Activated naive CD4-positive, alpha-beta T cell treated with anti-CD3 and anti-CD28 coated beads, Interleukin-2, amount 10 ng/mL, durations not matched to agents 7 days and 5 days (primary cell): ENCODE measurements at regions not wholly inside any gene's neighbourhood (a gene's known extent, or its start where the extent isn't known, plus 50 kb on each side); places are given as distances from the start of the nearest gene placed in this dataset.
"Not testable (repeated sequence)": the region's sequence is repeated elsewhere in the genome, so short reads cannot be mapped to it uniquely, and the experiment has no call there.

Experiments
- CTCF ChIA-PET: fragments of 350-600 bp; sonication (Branson Sonifier 250); formaldehyde crosslinking; loops from one replicate; lab custom pipeline; 2021; ENCODE audit warnings: antibody characterized with exemption; lab: Charles Lee
- DNase-seq: peaks from one replicate; pipeline ENCODE4 v3.0.0-alpha.2; 2020
- H3K27ac Mint-ChIP-seq: one replicate; pipeline ENCODE4 v1.8.0; 2021; ENCODE audit warnings: mild to moderate bottlenecking, moderate library complexity, mixed read lengths
- H3K27me3 Mint-ChIP-seq: one replicate; pipeline ENCODE4 v1.8.0; 2021; ENCODE audit warnings: mild to moderate bottlenecking, mixed read lengths
- H3K36me3 Mint-ChIP-seq: one replicate; pipeline ENCODE4 v1.8.0; 2021; ENCODE audit warnings: mixed read lengths
- H3K4me1 Mint-ChIP-seq: one replicate; pipeline ENCODE4 v1.8.0; 2021; ENCODE audit warnings: mixed read lengths
- H3K4me3 Mint-ChIP-seq: one replicate; pipeline ENCODE4 v1.8.0; 2021; ENCODE audit warnings: mild to moderate bottlenecking, moderate library complexity, mixed read lengths
- H3K9me3 Mint-ChIP-seq: one replicate; pipeline ENCODE4 v1.8.0; 2021; ENCODE audit warnings: mixed read lengths

DNA sequence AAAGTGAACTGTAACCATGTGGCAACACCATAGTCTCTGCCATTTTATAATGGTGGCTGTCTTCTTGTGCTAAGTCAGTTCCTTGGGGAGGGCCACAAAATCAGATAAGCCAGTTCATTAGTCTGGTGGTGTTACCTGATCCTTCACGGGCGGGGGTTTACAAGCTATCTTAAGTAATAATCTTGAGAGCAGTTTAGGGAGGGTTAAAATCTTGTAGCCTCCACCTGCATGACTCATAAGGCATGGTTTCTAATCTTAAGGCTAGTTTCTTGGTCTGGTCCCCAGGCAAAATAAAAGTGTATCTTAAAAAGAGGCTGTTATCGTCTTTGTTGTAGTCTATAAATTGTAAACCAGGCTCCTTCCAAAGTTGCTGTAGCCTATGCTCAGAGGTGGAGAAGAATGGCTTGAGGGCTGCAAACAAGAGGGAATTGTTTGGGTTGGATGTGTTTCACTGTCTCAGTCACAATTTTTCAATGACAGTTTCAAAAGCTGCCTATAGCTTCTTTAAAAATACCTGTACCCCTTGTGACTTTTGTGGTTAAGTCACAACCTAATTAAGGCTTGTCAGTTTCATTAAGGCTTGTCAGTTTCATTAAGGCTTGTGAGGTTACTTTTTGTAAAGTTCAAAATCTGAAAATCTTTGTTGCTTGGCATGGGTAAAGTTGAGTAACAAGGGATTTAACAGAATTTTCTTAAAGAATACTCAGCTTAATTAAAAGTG, 135.7 kb downstream of the RPS4Y2 start:
- DNase-seq = no peak
- Mint-ChIP-seq H3K9me3 (peaks cover 5% of the 10 kb centered on the region), H3K4me3 (no peak overlapping the region), H3K27me3 (no peaks in the 10 kb centered on the region), H3K27ac (peak overlapping the region; percentile 83), H3K4me1 (peaks cover 16% of the 10 kb centered on the region), H3K36me3 (no peaks in the 10 kb centered on the region)
- CTCF ChIA-PET = interaction anchor here (0.8 to 1.4 kb wide), 2 partner anchors 77 kb away, joined by 3 to 4 read pairs; no protein-coding TSS in a partner anchor

DNA sequence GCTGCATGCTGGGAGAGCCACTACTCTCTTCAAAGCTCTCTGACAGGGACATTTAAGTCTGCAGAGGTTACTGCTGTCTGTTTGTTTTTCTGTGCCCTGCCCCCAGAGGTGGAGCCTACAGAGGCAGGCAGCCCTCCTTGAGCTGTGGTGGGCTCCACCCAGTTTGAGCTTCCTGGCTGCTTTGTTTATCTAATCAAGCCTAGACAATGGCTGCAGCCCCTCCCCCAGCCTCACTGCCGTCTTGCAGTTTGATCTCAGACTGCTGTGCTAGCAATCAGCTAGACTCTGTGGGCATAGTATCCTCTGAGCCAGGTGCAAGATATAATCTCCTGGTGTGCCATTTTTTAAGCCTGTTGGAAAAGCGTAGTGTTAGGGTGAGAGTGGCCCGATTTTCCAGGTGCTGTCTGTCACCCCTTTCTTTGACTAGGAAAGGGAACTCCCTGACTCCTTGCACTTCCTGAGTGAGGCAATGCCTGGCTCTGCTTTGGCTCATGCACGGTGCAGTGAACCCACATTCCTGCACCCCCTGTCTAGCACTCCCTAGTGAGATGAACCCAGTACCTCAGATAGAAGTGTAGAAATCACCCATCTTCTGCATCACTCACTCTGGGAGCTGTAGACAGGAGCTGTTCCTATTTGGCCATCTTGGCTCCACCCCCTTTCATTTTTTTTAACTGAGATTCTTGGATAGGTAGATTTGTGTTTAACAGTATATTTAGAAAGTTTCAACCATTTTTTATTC, 169.6 kb downstream of the RPS4Y2 start:
- peak overlapping the region; percentile 88 for H3K27ac Mint-ChIP-seq
- not testable (repeated sequence) for H3K27me3 Mint-ChIP-seq
- CTCF ChIA-PET = interaction anchor here (0.6 to 0.7 kb wide), 2 partner anchors 16 to 167 kb away, joined by 3 read pairs; no protein-coding TSS in a partner anchor
- H3K9me3 Mint-ChIP-seq = peaks cover 54% of the 10 kb centered on the region
- H3K4me1 Mint-ChIP-seq = peaks cover 29% of the 10 kb centered on the region
- H3K4me3 Mint-ChIP-seq = peak overlapping the region; percentile 40
- H3K36me3 Mint-ChIP-seq = peaks cover 50% of the 10 kb centered on the region
- peak; percentile 84 for DNase-seq

DNA sequence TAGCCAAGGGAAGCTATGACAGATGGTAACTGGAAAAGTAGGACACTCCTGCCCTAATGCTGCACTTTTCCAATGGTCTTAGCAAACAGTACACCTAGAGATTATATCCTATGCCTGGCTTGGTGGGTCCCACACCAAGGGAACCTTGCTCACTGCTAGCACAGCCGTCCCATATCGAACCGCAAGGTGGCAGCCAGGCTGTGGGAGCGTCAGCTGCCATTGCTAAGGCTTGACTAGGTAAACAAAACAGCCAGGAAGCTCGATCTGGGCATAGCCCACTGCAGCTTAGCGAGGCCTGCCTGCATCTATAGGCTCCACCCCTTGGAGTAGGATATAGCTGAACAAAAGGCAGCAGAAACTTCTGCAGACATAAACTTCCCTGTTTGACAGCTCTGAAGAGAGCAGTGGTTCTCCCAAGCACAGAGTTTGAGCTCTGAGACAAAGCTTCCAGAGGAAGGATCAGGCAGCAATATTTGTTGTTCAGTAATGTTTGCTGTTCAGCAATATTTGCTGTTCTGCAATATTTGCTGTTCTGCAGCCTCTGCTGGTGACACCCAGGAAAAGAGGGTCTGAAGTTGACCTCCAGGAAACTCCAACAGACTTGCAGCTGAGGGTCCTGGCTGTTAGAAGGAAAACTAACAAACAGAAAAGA, 173.9 kb downstream of the RPS4Y2 start:
- Mint-ChIP-seq H3K27me3 (no peaks in the 10 kb centered on the region), H3K36me3 (peaks cover 16% of the 10 kb centered on the region), H3K27ac (no peak overlapping the region), H3K4me1 (peaks cover 19% of the 10 kb centered on the region), H3K4me3 (no peak overlapping the region), H3K9me3 (peaks cover 32% of the 10 kb centered on the region)
- CTCF ChIA-PET = no interaction called here
- no peak for DNase-seq

DNA sequence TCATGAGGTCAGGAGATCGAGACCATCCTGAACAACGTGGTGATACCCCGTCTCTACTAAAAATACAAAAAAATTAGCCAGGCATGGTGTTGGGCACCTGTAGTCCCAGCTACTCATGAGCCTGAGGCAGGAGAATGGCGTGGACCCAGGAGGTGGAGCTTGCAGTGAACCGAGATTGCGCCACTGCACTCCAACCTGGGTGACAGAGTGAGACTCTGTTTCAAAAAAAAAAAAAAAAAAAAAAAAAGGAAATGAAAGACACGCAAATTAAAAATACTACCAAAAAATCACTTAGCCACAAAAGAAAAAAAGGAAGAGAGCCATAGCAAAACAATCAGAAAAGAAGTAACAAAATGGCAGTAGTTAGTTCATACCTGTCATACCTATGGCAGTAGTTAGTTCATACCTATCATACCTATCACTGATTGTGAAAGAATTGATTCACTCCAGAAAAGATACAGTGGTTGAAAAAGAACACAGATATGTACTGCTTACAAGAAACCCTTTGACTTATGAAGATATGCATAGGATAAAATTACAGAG, 180.9 kb downstream of the RPS4Y2 start:
- H3K27me3 Mint-ChIP-seq, H3K27ac Mint-ChIP-seq, DNase-seq, H3K4me1 Mint-ChIP-seq, H3K4me3 Mint-ChIP-seq, CTCF ChIA-PET: not testable (repeated sequence)
- H3K9me3 Mint-ChIP-seq = peaks cover 11% of the 10 kb centered on the region
- H3K36me3 Mint-ChIP-seq = peaks cover 11% of the 10 kb centered on the region

DNA sequence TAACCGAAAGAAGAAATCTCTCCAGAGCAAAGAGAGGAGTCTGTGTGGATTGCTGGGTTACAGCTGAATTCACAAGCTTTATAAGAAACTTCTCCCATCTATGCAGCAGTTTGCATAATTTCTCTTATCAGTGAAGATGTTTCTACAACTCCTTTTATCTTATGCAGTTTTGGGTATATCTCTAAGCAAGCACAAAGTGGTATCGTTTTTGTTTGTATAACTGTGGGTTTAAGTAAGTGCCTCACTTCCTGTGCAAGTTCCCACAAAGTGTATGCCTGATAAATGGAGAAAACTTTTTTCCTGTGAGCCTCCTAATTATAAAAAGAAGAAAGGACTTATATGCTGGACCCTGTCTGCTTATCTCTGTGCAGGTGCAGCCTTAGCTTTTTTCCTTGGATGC, 205.6 kb downstream of the RPS4Y2 start:
- H3K4me1 Mint-ChIP-seq = peaks cover 43% of the 10 kb centered on the region
- H3K36me3 Mint-ChIP-seq = peaks cover 7% of the 10 kb centered on the region
- DNase-seq = no peak
- H3K27ac Mint-ChIP-seq = peak overlapping the region; percentile 85
- H3K27me3 Mint-ChIP-seq = no peaks in the 10 kb centered on the region
- H3K9me3 Mint-ChIP-seq = peaks cover 7% of the 10 kb centered on the region
- H3K4me3 Mint-ChIP-seq = peak overlapping the region; percentile 23
- CTCF ChIA-PET = no interaction called here

DNA sequence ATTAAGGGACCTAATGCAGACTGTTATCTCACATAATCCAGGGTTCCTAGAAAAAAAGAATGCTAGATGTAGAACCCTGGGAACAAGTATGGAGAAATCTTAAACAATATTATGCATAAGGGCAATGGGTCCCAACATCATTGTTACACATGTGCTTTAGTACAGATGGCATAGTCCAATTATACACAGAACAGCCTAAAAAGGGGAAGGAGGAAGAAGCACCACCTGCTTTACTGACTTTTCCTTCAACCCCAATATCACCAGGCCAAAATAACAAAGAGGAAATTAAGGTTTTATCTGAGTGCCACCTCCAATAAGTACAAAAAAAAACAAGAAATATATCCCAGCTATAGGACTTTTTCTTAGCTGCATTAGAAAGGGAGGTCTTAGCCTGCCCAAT, 211.9 kb downstream of the RPS4Y2 start:
- H3K27ac Mint-ChIP-seq = no peak overlapping the region
- peaks cover 9% of the 10 kb centered on the region for H3K36me3 Mint-ChIP-seq
- H3K4me1 Mint-ChIP-seq = peaks cover 20% of the 10 kb centered on the region
- CTCF ChIA-PET = interaction anchor here (1.3 to 2.5 kb wide), 5 partner anchors 19 to 292 kb away, joined by 3 to 10 read pairs (median 7); no protein-coding TSS in a partner anchor
- no peak overlapping the region for H3K4me3 Mint-ChIP-seq
- DNase-seq = no peak
- H3K27me3 Mint-ChIP-seq = no peaks in the 10 kb centered on the region
- peaks cover 9% of the 10 kb centered on the region for H3K9me3 Mint-ChIP-seq

DNA sequence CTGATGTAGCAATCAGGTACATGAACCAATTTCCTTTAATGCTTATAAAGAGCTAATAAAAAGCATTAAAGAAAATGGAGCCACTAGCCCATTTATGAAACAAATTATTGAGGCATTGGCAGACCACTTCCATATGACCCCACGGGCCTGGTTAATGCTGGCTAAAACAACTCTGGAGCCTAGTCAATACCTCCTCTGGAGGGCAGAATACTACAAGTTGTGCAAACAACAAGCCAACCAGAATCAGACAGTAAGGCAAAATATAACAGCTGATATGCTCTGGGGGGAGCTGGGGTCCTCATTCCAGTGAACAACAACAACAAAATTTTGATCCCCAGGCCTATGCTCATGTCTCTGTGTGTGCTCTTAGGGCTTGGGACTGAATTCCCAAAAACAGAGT, 212.3 kb downstream of the RPS4Y2 start:
- Mint-ChIP-seq H3K36me3 (peaks cover 9% of the 10 kb centered on the region), H3K4me1 (peaks cover 16% of the 10 kb centered on the region), H3K9me3 (peaks cover 9% of the 10 kb centered on the region), H3K27me3 (no peaks in the 10 kb centered on the region), H3K4me3 (no peak overlapping the region), H3K27ac (no peak overlapping the region)
- CTCF ChIA-PET = interaction anchor here (0.9 to 2.5 kb wide), 9 partner anchors 9 to 292 kb away, joined by 3 to 10 read pairs (median 3); no protein-coding TSS in a partner anchor
- no peak for DNase-seq

DNA sequence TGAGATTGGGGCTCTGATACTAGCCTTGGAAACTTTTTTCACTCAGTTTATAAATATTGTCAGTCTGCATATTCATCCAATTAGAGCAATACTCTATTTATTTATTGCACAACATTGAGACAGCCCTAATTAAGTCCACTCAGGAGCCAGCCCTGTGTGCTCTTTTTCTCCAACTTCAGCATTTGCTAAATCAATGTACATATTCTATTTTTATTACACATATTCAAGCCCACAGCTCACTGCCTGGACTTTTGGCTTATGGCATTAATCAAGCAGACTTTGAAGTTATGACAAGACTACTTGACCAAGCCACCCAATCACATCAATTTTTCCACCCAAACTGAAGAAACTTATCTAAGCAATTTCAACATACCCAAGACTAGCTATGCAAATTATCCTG, 215.5 kb downstream of the RPS4Y2 start:
- Mint-ChIP-seq H3K4me1 (peaks cover 12% of the 10 kb centered on the region), H3K27me3 (no peaks in the 10 kb centered on the region), H3K27ac (no peak overlapping the region), H3K9me3 (peaks cover 2% of the 10 kb centered on the region), H3K36me3 (peaks cover 2% of the 10 kb centered on the region), H3K4me3 (no peak overlapping the region)
- CTCF ChIA-PET = no interaction called here
- no peak for DNase-seq

DNA sequence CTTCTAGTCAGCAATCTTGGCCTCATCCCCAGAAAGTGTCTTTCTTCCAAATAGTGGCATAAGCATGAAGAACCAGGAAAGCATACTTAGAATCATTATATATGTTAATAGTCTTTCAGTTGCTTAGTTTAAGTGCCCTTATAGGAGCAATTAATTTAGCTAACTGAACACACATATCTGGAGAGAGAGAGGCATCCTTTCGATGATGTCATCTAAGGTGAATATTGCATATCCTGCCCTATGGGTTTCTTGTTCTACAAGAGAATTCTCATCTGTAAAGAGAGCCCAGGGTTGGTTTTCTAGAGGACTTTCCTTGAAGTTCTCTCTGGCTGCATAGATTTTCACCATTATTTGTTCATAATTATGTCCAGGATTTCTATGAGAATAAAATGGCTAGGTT, 230.1 kb downstream of the RPS4Y2 start:
- CTCF ChIA-PET = interaction anchor here (1.0 kb wide), 1 partner anchor 18 kb away, joined by 3 read pairs; no protein-coding TSS in a partner anchor
- Mint-ChIP-seq H3K36me3 (no peaks in the 10 kb centered on the region), H3K27ac (no peak overlapping the region), H3K4me3 (no peak overlapping the region), H3K9me3 (no peaks in the 10 kb centered on the region), H3K4me1 (peaks cover 18% of the 10 kb centered on the region), H3K27me3 (no peaks in the 10 kb centered on the region)
- DNase-seq = no peak

DNA sequence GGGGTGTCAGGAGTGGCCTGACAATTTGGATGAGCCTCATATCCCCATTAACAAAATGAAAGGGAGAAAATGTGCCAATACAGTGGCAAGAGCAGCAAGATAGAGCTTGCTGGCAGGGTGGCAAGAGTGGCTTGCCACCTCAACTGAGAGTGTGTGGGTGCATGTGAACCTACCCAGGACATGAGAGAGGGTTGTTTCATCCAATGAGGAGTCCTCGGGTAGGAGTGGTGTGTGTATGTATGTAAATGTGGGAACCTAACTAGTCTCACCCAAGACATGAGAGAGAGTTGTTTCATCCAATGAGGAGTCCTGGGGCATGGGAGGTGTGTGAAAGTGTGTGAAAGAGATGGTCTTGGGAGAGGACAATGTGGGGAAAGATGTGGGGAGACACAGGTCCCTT, 234.2 kb downstream of the RPS4Y2 start:
- peak overlapping the region; percentile 90 for H3K27ac Mint-ChIP-seq
- CTCF ChIA-PET = interaction anchor here (1.0 kb wide), 1 partner anchor 8 kb away, joined by 3 read pairs; no protein-coding TSS in a partner anchor
- H3K36me3 Mint-ChIP-seq = peaks cover 2% of the 10 kb centered on the region
- H3K4me1 Mint-ChIP-seq = peaks cover 28% of the 10 kb centered on the region
- H3K27me3 Mint-ChIP-seq = no peaks in the 10 kb centered on the region
- H3K4me3 Mint-ChIP-seq = peak overlapping the region; percentile 11
- no peaks in the 10 kb centered on the region for H3K9me3 Mint-ChIP-seq
- DNase-seq = no peak

DNA sequence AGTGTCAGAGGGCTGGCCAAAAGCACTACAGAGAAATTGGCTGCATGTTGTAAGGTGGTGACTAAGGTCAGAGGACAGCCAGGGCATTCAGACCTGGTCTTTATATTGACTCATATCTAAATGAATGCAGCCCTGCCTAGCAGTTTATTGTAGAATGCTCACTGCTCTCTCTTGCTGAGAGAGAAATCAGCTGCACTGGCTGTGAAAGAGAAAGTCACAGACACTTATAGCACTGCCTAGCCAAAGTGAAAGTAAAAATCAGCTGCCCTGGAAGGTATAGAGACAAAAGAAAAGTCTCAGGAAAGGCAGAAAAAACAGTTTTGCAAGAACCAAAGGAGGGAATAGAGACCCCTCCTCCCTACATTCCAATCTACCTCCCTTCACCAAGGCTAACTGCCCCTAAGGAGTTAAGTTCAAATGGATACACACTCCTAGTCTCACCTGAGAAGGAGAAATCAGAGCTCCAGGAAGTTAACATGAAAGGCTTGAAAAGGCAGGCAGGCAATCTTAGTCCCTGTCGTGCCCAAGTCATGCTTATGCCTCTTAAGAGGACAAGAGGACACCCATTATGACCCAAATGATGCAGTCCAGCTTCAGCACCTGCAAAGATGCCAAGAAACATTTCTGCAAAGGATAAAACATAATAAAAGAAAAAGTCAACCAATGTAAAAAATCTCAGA, 235.1 kb downstream of the RPS4Y2 start:
- Mint-ChIP-seq H3K36me3 (peaks cover 2% of the 10 kb centered on the region), H3K27me3 (no peaks in the 10 kb centered on the region), H3K4me1 (peaks cover 28% of the 10 kb centered on the region), H3K9me3 (no peaks in the 10 kb centered on the region), H3K27ac (peak overlapping the region; percentile 90), H3K4me3 (peak overlapping the region; percentile 65)
- CTCF ChIA-PET = no interaction called here
- peak; percentile 36 for DNase-seq

DNA sequence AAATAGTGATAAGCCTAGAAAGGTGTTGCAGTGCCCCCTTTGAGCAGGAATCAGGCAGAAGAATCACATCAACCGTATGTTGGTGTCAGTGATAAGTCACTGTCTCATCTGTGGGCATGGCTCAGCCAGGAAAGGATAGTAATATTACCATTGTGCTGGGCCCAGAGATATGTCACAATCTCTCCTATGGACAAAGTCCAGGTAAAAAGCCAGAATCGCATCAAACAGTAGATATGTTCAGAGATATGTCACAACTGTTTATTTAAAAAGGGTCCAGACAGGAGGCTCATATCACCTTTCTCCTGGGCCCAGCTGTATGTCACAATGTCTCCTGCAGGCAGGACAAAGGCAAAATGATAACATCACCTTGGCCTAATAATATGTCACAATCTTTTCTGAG, 241.4 kb downstream of the RPS4Y2 start:
- H3K9me3 Mint-ChIP-seq = no peaks in the 10 kb centered on the region
- H3K27me3 Mint-ChIP-seq = no peaks in the 10 kb centered on the region
- DNase-seq = no peak
- H3K4me1 Mint-ChIP-seq = peaks cover 29% of the 10 kb centered on the region
- CTCF ChIA-PET = interaction anchor here (0.8 to 1.4 kb wide), 2 partner anchors 7 to 263 kb away, joined by 3 to 4 read pairs; no protein-coding TSS in a partner anchor
- peak overlapping the region; percentile 80 for H3K27ac Mint-ChIP-seq
- H3K4me3 Mint-ChIP-seq = no peak overlapping the region
- no peaks in the 10 kb centered on the region for H3K36me3 Mint-ChIP-seq

DNA sequence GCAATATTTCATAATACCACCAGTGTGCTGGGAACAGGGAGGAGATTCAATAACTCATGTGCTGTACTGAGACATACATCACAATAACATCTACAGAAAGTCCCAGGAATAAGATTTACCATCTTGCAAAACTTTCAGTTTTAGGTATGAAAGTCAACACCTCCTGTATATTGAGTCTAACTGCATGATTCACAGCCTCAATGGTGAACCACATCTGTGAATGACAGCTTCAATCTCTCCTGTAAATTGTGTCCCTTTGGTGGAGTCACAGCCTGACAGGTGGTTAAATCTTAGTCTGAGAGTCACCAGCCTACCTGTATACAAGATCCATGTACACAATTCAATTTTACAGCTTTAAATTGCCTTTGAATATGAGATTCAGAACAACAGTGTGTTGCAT, 242.1 kb downstream of the RPS4Y2 start:
- H3K4me1 Mint-ChIP-seq = peaks cover 33% of the 10 kb centered on the region
- H3K27ac Mint-ChIP-seq = peak overlapping the region; percentile 80
- H3K27me3 Mint-ChIP-seq = no peaks in the 10 kb centered on the region
- no peaks in the 10 kb centered on the region for H3K36me3 Mint-ChIP-seq
- H3K4me3 Mint-ChIP-seq = no peak overlapping the region
- no peaks in the 10 kb centered on the region for H3K9me3 Mint-ChIP-seq
- CTCF ChIA-PET = interaction anchor here (0.8 to 1.4 kb wide), 3 partner anchors 8 to 262 kb away, joined by 3 to 6 read pairs (median 4); no protein-coding TSS in a partner anchor
- DNase-seq = peak; percentile 23
